ENCODE measurements at regions not wholly inside any gene's neighbourhood (a gene's known extent, or its start where the extent isn't known, plus 50 kb on each side); places are given as distances from the start of the nearest gene placed in this dataset.

GRCh38 chr17:79666111-79666510 lies 55.3 kb upstream of the RBFOX3 start (continued):
- TF ChIP-seq ZNF646 (CRISPR knock-in tag; IDR thresholded peaks at IDR 0.05), result no peak
- no peak for TF ChIP-seq LRRFIP1 (CRISPR knock-in tag; conservative IDR thresholded peaks at IDR 0.05)
- no peak for TF ChIP-seq ZNF572 (CRISPR knock-in tag; IDR thresholded peaks at IDR 0.05)
- no peak for TF ChIP-seq PAF1 (CRISPR knock-in tag; IDR thresholded peaks at IDR 0.05)
- no peak for TF ChIP-seq E2F2 (CRISPR knock-in tag; IDR thresholded peaks at IDR 0.05; ENCODE audit: borderline replicate concordance)
- no peak for TF ChIP-seq ZBTB14 (CRISPR knock-in tag; IDR thresholded peaks at IDR 0.05)
- no peak for TF ChIP-seq ZSCAN29 (CRISPR knock-in tag; conservative IDR thresholded peaks at IDR 0.05)
- TF ChIP-seq TIGD3 (CRISPR knock-in tag; IDR thresholded peaks at IDR 0.05; ENCODE audit: borderline replicate concordance), result no peak
- TF ChIP-seq ZNF709 (CRISPR knock-in tag; IDR thresholded peaks at IDR 0.05), result no peak
- no peak for TF ChIP-seq TGIF2 (CRISPR knock-in tag; IDR thresholded peaks at IDR 0.05)
- no peak for TF ChIP-seq TEF (CRISPR knock-in tag; IDR thresholded peaks at IDR 0.05)
- TF ChIP-seq SRSF1 (optimal IDR thresholded peaks at IDR 0.05; ENCODE audit: low read depth, low read length), result no peak
